CMK (cell line): ENCODE measurements at regions not wholly inside any gene's neighbourhood (a gene's known extent, or its start where the extent isn't known, plus 50 kb on each side); places are given as distances from the start of the nearest gene placed in this dataset.
"Not testable (repeated sequence)": the region's sequence is repeated elsewhere in the genome, so short reads cannot be mapped to it uniquely, and the experiment has no call there.

Experiments used
- DNase-seq: peaks from one replicate; pipeline ENCODE4 v3.0.0-alpha.2; 2010; ENCODE audit warnings: low read depth

DNA sequence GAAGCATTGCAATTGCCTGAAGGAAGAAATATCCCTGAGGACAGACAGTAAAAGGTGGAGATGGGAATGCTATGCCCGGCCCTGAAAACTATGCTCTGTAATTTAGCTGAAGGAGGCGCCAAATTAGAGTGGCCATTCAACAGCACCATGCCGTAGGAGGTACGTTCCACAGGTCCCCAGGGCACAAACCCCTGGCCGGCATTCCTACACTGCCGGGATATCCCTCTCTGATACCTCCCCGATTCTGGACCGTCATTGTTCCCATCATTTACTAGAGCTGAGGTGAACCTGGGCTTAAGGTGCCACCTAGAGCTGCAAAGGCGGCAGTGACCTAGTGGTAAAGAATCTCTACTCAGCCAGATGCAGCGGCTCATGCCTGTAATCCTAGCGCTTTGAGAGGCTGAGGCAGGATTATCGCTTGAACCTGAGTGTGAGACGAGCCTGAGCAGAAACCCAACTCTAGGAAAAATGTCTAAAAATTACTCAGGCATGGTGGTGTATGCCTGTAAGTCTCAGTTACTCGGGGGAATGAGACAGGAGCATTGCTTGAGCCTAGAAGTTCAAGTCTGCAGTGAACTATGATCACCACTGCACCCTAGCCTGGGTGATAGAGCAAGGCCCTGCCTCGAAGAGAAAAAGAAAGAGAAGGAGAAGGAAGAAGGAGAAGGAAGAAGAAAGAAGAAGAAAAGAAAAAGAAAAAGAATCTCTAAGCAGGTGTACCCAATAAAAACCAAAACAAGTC is 53.0 kb upstream of the TNKS2 start:
- no peak for DNase-seq

DNA sequence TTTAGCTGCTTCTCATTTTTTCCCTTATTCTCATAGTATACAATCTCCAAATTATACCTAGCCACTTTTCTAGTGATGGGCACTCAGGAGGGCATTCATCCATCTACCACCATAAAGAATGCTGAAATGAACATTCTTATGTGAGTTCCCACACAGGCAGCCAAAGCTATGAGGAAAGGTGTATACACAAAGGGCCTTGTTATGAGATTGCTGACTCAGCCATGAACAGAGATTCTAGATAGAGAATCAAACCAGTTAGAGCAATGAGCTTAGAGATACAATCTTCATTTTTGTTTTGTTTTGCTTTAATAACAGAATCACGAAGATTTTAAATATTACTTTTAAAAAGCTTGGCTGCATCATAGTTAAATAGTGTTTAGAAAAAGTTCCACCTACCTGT is 54.8 kb upstream of the TNKS2 start:
- no peak for DNase-seq

DNA sequence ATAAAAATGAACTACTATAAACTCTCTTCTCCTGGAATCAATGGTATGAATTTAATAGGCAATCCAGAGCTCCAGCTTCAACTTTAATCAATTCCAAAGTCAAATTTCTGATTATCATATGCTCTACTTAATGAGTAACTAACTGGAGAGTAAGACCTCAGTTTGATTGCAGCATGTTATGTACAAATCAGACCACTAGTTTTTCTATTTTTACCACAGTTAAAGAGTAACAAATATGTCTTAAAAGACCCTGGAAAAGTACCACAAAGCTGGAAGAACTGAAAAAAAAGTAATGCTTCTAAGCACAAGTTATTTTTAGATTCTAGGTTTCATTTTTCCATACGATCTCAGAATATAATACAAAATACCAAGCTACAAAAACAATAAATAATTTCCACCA is 56.0 kb upstream of the TNKS2 start:
- no peak for DNase-seq

- DNase-seq, result no peak
These were observed 56.9 kb upstream of the TNKS2 start for GRCh38 chr10:91741356-91741755.

GRCh38 chr10:91740353-91740924 is 57.8 kb upstream of the TNKS2 start:
- no peak for DNase-seq

- not testable (repeated sequence) for DNase-seq
These were observed 66.0 kb upstream of the TNKS2 start for GRCh38 chr10:91732265-91732664.

DNA sequence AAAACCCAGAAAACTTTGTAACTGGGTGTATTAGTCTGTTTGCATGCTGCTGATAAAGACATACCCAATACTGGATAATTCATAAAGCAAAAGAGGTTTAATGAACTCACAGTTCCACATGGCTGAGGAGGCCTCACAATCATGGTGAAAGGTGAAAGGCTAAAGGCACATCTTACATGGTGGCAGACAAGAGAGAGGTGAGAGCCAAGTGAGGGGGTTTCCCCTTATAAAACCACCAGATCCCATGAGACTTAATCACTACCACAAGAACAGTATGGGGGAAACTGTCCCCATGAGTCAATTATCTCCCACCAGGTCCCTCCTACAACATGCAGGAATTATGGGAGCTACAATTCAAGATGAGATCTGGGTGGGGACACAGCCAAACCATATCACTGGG is 68.9 kb upstream of the TNKS2 start:
- not testable (repeated sequence) for DNase-seq

DNA sequence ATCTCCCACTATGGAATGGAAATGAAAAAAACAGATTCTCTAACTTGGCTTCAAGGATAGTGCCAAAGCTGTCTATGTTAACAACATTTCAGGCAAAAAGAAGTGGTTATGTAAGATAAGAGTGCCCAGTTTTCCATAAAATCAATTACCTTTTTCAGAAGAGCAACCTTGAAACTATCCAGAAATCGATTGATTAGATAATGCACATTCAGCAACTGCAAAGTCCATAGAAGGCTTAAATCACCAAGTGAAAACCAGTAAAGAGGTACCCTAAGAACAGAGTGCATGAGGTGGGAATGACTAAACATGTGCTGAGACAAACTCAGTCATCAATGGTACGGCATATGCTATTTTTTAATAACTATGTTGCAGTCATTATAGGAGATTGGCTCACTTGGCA is 71.9 kb upstream of the TNKS2 start:
- DNase-seq, result no peak

DNA sequence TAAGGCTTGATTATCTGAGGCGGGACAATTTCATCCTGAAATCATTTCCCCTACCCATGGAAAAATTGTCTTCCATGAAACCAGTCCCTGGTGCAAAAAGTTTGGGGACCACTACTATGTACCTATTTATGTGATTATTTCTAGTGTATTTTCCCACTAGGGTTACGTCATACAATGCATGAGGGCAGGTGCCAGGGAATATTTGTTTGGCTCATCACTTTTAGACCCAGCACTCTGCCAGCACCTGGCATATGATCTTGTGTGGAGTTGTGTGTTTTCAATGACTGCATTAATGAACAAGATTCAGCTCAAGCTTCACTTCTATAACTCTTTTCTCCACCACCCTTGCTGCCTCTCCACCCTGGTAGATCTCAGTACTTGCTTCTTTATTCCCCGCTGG is 73.3 kb upstream of the TNKS2 start:
- no peak for DNase-seq

- DNase-seq, result no peak
These were observed 80.7 kb upstream of the PPP1R3C start for GRCh38 chr10:91713461-91714072.

DNA sequence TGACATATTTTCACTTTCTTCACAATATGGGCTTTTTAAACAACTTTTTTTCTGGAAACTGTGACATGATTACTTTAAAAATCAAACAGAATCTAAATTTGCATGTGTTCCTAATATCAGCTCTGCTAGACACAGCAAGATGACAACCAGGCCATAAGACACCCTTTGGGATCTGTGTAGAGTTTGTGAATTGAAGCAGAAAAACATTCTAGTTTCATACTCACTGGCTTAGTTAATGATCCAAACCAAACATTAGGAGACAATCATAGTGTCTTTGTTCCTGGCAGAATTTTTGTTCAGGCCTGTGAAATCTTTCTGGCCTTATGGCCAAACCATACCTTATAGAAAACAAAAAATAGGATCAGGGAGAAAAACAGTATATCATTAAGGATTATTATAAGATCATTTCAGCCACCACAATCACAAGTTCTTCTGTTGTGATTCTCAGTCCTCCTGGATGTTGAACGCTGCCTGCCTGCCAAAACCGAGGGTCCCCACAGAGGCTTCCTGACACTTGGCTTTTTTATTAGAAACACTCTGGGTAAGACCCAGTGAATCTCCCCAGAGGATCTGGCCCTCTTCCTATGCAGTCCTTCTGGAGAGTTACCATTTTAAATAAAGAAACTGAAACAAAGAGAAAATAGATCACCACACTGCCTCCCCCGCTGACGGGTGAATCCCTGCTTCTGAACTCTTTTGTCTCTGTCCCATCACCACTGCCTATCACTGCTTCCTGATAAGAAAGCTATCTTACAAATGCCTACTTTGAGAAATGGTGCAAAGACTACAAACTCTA is 79.2 kb upstream of the PPP1R3C start:
- no peak for DNase-seq

DNA sequence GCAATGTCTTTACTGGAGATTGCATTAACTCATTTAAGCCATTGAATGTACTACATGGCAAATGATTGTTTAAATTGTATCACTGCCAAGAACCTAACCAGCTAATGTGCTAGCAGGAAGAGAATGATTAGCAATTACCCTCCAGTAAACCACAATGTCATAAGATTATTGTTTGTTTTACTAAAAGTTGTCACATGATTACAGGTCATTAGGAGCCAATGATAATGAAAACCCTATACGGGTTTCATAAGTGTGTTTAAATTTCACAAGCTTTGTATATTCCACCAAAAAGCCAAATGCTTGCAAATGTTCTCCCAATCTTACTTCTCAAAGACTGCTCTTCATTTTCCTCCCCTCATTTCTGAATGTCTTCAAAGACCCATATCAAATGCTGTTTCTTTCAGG is 76.5 kb upstream of the PPP1R3C start:
- DNase-seq, result no peak

- DNase-seq, result no peak
These were observed 75.4 kb upstream of the PPP1R3C start for GRCh38 chr10:91708174-91708861.

GRCh38 chr10:91707236-91707635 is 74.4 kb upstream of the PPP1R3C start:
- DNase-seq, result no peak

GRCh38 chr10:91705948-91706670 is 73.2 kb upstream of the PPP1R3C start:
- DNase-seq, result no peak

DNA sequence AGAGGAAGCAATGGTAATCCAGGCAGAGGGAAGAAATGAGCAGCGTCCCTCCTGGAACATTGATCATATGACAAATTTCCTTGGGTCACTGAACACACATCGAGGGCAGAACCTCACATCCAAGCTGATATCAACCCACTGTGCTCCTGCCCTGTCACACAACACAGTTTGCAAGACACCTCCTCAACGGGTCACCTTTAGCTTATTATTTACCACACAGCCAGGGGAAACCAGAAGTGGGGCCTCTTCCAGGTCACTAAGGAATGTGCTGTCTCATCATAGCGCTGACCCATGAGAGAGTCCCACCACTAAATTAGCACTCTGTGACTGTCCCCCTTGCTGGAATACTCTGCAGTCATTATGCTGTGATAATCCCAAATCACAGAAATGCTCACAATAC is 69.7 kb upstream of the PPP1R3C start:
- no peak for DNase-seq

- no peak for DNase-seq
These were observed 68.0 kb upstream of the PPP1R3C start for GRCh38 chr10:91700788-91701444.

GRCh38 chr10:91700273-91700672 is 67.4 kb upstream of the PPP1R3C start:
- DNase-seq, result no peak

GRCh38 chr10:91698258-91698657 is 65.4 kb upstream of the PPP1R3C start:
- DNase-seq, result no peak

GRCh38 chr10:91694170-91694794 is 61.4 kb upstream of the PPP1R3C start:
- DNase-seq, result peak; percentile 8

GRCh38 chr10:91691981-91692380 is 59.1 kb upstream of the PPP1R3C start:
- DNase-seq, result no peak
